SKM-1 treated with dmso at 0.1 percent for 144 hours (cell line): ENCODE measurements at regions not wholly inside any gene's neighbourhood (a gene's known extent, or its start where the extent isn't known, plus 50 kb on each side); places are given as distances from the start of the nearest gene placed in this dataset.
"Not testable (repeated sequence)": the region's sequence is repeated elsewhere in the genome, so short reads cannot be mapped to it uniquely, and the experiment has no call there.

ENCODE experiments used
- DNase-seq: peaks from one replicate; lab custom pipeline; 2025; ENCODE audit not compliant: unreplicated experiment; lab: John Stamatoyannopoulos, UW

DNA sequence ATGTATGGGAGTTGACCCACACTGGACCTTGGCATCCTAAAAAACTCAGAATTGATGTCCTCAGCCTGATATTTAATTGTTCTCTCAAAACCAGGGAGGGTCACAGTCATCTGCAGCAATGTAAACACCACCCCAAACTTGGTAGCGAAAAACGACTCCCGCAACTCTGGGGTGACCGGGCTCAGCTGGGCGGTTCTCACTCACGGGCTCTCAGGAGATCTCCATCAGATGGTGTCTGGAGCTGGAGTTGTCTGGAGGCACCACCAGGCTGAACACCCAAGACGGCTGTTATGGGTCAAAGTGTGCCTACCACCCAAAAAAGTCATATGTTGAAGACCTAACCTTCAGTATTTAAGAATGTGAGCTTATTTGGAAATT lies 50.9 kb upstream of the NXT1 start:
- no peak for DNase-seq

DNA sequence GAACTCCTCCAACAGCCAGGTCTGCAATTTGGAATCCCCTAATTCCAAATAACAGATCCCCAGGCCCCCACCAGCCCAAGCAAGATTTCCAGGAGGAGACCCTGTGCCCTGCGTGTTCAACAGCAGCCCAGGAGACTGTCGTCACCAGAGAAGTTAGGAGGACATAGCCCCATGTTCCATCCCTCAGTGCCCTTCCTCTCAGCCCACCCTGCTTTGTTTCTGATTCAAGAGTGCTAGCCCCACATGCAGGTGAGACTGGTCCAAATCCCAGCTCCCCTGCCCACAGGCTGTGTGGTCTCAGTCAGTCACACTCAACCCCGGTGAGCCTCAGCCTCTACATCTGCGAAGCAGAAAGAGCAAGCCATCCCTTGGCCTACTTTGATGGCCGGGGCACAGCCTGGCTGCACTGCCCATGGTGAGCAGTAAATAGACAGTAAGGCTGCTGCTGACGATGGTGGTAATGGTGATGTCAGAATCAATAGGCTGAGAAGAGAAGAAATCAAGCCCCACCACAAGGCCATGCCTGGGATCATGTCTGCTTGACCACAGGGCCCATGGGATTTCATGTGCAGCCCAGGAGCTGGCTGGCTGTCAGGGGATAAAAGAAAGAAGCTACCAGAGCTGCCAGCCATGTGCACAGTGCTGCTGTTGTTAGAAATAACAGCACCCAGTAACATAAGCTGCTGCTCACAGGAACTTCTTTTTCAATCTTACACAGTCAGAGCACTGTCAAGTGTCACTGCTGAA lies 51.5 kb upstream of the NXT1 start:
- DNase-seq, result no peak

DNA sequence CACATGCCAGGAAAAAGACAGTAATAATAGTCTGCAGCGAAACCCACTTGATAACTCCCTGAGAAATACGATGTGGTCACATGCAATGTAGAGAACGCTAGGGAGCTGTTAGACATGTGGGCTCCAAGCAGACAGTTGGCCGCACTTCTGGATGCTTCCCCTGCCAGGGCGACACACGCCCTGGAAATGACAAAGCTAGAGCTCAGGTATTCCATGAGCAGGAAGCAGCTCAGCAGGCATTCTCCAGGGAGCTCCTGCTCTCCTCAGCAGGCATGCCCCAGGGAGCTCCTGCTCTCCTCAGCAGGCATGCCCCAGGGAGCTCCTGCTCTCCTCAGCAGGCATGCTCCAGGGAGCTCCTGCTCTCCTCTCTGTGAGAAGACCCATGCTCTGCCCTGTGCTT lies 52.4 kb upstream of the NXT1 start:
- no peak for DNase-seq

DNA sequence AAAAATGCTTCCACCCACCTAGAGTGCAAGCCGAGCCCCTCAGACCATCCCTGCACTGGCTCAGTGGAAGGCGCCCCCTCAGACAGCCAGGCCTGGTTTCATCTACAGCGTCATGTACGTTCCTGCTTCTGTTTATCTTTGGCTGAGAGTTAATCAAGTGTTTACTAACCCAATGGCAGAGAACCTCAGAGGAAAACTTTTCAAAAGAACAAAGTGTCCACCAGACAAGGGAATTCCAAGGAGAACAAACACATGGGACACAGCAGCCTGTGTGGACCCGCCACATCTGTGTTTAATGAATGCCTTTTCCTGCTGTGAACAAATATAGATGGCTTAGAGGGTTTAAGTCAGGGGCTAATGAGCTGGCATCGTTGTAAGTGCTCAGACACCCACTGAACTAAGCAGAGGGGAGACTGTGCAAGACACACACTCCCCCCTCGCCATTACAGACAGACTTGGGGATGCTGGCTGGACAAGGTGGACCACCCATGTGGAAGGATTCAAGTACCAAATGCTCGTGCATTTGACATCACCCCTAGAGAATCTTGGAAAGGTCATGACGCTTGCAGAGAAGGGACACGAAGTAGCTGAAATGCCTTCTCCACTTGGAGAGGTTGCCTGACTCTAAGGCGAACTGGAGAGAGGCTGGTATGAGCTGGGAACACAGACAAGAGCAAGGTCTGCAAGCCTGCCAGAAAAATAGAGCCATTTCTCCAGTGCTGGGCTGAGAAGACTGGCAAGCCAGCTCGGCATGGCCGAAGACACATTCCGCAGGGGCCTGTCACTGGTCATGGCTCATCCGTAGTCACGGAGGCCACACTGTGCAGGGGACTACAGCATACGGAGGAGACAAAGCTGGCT lies 53.5 kb upstream of the NXT1 start:
- no peak for DNase-seq

DNA sequence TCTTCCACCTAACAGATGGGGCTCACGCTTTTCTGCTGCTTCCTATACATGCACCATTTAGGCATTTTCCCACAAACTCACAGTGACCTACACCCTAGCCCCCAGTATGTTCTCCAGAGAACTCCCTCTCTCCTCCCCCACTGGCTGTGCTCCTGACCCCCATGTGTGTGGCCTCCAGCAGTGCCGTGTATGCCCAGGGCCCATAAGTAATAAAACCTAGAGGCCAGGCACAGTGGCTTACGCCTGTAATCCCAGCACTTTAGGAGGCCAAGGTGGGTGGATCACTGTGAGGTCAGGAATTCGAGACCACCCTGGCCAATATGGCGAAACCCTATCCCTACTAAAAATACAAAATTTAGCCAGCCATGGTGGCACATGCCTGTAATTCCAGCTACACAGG lies 54.7 kb upstream of the NXT1 start:
- DNase-seq, result no peak

DNA sequence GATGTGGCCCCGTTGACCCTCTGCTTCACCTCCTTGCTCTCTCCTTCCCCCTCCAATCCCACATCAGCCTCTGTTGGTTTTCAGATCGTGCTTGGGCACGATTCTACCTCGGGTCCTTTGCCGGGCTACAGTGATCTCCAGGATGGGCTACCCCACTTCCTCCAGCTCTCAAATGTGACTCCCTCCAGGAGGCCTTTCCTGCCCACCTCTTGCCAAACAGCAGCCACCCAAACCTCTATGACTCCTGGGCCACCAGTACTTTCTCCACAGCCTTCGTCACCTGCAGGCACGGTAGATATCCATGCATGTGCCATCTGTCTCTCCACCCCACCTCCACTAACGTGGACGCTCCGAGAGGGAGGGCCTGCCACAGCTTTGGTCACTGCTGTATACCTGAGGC lies 55.9 kb upstream of the NXT1 start:
- DNase-seq, result no peak

DNA sequence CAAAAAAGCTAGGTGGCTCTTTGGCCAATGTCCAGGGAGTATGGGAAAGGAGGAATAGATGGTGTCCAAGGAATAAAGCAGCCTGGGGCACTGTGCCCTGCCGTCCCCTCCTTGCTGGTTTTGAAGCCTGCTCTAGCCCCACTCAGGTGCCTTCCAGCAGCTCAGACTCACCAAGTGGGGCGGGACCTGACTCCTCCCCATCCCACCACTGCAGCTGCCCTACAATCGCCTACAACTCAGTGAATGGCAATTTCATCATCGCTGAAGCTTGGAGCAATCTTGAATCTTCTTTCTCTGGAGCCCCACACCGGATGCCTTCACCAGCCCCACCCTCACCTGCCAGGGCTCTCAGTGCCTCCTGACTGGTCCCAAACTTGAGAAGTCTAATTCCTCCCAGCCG lies 56.4 kb upstream of the NXT1 start:
- DNase-seq, result no peak

DNA sequence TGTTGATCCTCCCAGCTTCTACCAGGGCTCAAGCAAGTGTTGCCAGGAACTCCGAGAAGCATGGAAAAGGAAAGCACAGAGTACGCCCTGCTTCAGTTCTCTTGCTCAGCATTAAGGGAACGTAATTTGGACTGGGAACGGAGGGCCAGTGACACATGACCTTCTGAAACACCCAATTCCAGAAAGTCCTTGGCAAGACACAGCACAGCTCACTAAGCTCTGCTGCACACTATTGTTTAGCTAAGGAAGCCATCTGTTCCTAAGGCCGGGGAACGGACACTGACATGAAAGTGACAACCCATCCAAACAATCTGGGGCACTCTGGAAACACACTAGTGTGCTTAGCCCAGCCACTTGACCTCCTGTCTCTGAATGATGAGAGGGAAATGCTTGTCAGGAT lies 56.9 kb upstream of the NXT1 start:
- no peak for DNase-seq

DNA sequence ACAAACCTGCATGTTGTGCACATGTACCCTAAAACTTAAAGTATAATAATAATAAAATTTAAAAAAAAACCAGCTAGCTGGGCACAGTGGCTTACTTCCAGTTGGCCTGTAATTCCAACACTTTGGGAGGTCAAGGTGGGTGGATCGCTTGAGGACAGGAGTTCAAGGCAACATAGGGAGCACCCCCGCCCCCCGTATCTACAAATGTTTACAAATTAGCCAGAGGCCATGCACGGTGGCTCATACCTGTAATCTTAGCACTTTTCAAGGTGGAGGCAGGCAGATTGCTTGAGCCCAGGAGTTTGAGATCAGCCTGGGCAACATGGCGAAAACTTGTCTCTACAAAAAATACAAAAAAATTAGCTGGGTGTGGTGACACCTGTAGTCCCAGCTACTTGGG lies 58.3 kb upstream of the NXT1 start:
- DNase-seq, result not testable (repeated sequence)

DNA sequence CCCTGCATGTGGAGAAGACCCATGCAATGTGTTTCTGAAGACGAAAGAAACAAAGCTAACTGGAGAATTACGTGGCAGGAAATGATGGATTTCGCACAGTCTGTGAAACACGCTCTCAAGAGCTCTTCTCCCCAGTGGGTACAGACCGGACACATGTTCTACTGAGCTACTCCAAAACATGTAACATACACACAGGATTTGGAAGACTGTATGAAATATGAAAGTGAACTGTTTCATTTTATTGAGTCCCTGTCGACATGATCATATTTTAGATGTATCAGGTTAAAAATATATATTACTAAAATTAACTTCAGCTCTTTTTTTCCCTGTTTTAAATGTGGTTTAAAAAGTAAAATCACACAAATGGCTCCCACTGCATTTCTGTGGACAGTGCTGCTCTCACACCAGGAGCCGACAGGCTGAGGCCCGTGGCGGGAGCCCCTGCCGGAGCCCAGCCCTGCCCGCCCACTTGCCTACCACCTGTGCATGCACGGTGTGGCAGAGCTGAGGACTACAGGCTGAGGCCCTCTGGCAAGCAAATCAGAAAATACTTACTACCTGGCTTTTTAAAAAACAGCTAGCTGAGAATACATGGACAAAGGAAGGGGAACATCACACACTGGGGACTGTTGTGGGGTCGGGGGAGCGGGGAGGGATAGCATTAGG lies 58.9 kb upstream of the NXT1 start:
- no peak for DNase-seq

DNA sequence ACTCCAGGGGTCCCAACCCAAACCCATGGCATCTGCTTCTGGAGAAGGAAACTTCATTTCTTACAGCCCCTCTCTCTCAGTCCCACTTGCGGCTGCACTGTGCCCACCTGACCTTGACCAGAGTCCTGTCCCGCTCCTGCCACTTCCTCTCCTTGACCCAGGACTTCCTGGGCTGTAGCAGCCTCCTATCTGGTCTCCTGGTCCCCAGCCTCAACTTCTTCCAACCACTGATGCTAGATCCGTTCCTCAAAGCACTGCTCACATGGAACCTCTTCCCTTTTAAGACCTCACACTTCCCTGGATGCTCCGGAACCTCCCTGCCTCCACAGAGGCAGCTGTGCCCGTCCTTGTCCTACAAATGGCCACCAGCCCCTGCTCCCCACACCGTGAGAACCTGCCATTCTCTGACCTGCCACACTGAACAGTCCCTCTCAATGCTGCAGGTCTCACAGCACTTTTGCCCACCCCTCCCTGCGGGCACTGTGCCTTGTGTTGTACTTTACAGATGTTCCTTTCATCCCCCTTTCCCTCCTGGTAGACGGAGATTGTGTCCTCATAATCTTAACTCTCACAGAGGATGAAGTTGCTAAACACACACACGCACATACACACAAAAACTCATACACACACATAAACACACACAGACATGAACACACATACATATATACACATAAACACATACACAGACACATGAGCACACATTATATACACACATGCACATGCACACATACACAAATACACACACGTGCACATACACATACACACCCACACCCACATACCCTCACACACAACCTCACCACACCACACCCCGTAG lies 59.6 kb upstream of the NXT1 start:
- no peak for DNase-seq

DNA sequence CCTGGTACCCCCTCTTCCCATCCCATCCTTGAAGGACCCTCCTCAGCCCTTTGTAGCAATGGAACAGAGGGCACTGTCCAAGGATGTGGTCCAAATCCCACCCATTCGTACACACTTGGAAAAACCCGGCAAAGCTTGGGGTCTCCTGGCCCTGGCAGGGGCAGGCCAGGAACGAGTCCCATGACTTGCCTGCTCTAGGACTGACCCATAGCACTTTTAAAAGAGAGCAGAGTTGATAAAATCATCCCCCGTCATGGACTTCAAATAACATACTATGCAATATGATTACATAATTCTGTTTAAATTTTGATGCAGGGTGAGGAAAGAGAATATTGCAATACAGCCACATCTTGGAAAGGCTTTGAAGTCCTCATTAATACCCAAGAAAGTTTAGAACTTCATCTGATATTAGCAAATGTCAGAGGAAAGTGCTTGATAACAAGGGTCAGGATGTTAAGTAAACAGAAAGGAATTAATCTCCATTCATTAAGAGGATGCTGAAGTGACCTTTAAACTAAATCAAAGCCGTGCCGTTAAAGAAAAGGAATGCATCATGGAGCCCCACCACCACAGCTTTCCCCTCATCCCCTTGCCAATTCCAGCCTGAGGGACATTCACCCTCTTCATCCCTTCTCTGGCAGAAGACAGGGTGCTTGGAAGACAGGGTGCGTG lies 60.7 kb upstream of the NXT1 start:
- no peak for DNase-seq

DNA sequence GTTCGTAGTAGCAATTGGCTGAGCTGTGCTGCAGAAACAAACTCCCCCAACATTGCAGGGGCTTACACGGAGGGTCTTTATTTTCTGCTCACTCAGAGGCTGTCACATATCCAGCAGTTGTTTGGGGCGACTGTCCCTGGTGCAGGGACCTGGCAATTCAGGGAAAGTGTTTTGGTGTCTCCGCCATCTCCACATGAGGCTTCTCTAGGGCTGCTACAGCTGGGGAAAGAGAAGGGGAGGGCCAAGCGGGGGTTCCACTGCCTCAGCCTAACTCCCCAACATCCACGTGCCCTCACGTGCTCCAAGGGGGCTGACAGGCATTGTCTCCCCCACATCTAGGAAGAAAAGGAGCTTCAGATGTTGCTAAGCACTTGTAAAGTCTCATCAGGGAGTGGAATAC lies 61.3 kb upstream of the NXT1 start:
- DNase-seq, result no peak

DNA sequence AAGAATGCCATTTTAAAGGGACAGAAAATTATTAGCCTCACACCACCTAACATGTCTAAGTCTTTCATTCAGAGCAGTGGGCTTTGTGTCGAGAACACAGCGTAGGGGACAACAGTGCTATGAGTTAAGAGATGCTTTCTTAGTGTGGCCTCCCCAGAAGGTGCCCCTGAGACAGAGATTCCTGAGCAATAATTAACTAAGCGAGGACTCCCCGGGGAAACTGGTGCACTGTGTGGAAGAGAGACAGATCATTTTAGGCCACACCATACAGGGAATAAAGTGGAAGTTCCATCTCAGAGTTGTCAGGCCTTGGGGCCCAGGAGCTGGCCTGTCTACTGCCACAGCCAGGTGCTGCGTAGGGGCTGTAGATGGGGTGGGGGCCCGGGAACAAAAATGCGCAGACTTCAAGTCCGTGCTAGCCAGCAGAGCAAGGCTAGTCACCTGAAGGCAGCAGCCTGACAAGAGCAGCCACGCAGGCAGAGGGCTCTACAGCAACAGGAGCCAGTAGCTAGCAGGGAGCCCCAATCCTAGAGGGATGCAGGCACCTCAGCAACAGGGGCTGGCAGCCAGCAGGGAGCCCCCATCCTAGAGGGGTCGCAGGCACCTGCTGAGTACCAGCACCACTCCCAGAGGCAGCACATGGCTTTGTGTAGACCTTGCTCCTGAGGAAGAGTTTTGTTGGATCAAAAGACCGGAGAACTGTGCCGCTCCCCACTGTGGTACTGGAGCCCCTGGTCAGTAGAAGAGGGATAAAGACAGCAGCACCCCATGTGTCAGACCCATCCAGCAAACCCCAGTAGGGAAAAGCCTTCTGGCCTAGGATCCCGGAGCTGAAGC lies 63.0 kb upstream of the NXT1 start:
- DNase-seq, result no peak

DNA sequence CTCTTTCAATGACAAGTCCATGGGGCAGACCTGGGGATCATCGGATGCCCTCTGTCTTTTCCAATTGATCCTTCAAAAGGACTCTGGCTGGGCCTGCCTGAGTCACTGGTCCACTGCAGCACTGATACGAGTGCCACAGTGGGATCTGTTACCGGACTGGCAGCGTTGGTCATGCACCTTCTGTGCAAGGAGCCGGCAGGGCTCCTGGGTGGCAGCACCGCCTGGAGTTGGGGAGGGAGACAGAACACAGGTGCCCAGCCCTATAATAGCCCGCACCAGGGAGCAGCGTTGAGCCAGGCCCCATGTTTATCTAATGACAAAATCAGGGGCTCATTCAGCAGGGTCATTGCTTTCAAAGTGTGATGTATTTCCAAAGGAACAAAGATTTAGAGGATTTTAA lies 64.2 kb upstream of the NXT1 start:
- DNase-seq, result no peak

DNA sequence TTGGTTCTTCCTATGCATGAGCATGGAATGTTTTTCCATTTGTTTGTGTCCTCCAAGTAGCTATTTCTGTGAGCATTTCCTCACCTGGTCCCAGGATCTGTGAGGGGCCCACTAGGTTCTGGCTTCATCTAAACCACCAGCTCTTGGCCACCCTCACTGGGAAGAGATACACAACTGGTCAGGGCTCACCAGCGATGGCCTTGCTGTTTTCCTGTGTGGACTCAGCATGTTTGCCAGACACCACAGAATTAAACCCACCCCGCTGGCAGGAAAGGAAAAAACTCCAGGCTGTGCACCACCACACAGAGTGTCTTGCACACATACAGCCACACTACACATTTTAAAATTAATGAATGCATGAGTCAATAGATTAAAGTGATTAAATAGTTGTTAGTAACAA lies 65.1 kb upstream of the NXT1 start:
- no peak for DNase-seq

DNA sequence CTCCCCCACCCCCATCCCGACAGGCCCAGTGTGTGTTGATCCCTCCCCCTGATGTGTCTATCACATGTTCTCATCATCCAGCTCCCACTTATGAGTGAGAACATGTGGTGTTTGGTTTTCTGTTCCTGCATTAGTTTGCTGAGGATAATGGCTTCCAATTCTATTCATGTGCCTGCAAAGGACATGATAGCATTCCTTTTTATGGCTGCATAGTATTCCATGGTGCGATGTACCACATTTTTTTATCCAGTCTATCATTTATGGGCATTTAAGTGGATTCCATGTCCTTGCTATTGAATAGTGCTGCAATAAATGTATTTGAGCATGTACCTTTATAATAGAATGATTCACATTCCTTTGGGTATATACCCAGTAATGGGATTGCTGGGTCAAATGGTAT lies 66.6 kb upstream of the NXT1 start:
- no peak for DNase-seq

DNA sequence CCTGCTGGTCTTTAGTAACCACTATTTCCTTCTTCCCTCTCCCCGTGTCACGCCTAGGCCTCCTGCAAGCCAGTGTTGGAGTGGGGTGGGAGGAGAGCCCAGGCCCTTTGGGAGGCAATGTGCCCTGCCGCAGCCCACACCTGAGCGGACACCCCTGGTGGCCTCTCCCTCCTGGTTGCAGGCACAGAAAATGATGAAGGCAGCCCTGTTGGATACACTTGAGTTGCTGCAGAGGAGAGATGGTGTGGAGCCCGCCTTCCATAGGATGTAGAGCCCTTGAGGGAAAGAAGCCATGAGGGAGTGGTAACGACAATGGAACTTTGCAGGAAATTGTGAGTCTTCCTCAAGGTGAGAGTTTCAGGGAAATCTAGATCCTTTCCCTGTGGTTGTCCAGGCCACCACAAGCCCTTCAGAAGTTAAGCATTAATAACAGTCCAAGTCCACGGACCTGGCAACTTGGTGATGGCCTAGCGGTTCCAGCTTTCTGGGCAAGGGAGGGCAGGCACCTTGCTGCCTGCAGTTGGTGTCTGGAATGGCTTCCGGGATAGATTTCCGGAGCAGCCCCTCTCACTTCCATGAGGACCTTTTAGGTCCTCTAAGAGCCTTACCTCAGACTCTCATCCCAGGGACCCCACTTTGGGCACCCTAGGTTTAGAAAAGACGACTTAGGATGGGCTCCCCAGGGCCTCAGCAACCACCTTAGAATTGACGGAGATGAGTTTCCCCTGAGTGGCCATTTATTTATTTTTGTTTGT lies 67.3 kb upstream of the NXT1 start:
- no peak for DNase-seq

DNA sequence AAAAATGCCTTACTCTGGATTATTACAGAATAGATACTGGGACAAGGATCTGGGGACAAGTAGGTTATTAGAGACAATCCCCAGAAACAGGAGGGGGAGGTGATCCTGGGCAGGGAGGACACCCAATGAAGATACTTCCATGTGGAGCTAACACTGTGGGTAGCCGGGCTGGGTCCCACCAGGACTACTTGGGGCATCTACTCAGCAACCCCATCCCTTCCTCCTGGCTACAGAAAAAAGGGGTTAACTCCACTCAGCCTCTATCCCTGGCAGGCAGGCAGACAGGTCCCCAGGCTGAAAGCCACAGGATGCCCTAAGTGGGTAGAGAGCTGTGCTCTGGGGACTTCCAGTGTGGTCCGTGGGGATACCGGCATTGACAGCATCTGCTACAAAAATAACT lies 68.0 kb upstream of the NXT1 start:
- DNase-seq, result no peak
